ENCODE measurements at regions not wholly inside any gene's neighbourhood (a gene's known extent, or its start where the extent isn't known, plus 50 kb on each side); places are given as distances from the start of the nearest gene placed in this dataset.
"Not testable (repeated sequence)": the region's sequence is repeated elsewhere in the genome, so short reads cannot be mapped to it uniquely, and the experiment has no call there.

DNA sequence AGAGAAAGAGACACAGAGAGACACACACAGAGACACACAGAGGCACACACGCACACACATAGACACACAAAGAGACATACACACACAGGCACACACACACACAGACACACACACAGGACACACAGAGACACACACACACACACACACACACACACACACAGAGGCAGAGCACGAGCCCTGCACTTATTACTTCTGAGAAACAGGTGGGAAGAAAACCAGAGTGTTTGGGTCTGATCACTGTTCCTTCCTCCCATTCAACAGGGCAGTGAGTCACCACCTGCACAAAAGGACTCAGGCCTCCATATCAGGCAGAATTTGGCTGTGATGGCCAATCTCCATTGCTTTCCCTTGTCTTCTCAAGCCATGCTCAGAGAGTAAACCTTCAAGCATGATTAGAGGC is 285.0 kb downstream of the ANAPC1 start:
- not testable (repeated sequence) for TF ChIP-seq EZH2 (IDR thresholded peaks at IDR 0.05; ENCODE audit: borderline replicate concordance, low read depth, low read length, severe bottlenecking); CTCF (IDR thresholded peaks at IDR 0.05; ENCODE audit: extremely low read depth in 1 of 2, insufficient read depth in 1 of 2, low read depth in 1 of 2, low read length in 2 of 2); POLR2AphosphoS5 (IDR thresholded peaks at IDR 0.05; ENCODE audit: insufficient read depth, low read depth, low read length); MYC (IDR thresholded peaks at IDR 0.05; ENCODE audit: low read depth, low read length); GATA2 (IDR thresholded peaks at IDR 0.05; ENCODE audit: insufficient read depth, insufficient read length, low read depth, low read length)
